ENCODE measurements at regions not wholly inside any gene's neighbourhood (a gene's known extent, or its start where the extent isn't known, plus 50 kb on each side); places are given as distances from the start of the nearest gene placed in this dataset.

- H3F3A ChIP-seq (ENCODE audit: low read depth): no peaks in the 10 kb centered on the region
- H3K4me3 Mint-ChIP-seq: no peak overlapping the region
- peaks cover 9% of the 10 kb centered on the region for H3K9me3 Mint-ChIP-seq
- no peak overlapping the region for H3K9ac ChIP-seq
- H3K9me3 ChIP-seq (ENCODE audit: low read depth): no peaks in the 10 kb centered on the region
- no peaks in the 10 kb centered on the region for H3K79me2 ChIP-seq (ENCODE audit: low read depth)
- H2AFZ ChIP-seq (replicated peaks): no peak overlapping the region
- no peaks in the 10 kb centered on the region for H3K27me3 Mint-ChIP-seq (ENCODE audit: insufficient read depth, low read depth)
- no peak overlapping the region for H3K4me3 ChIP-seq
- H3K27ac Mint-ChIP-seq: no peak overlapping the region
- no peaks in the 10 kb centered on the region for H4K20me1 ChIP-seq (ENCODE audit: low read depth)
- H3K36me3 ChIP-seq: no peaks in the 10 kb centered on the region
- H3K27ac ChIP-seq: no peak overlapping the region
- TF ChIP-seq EZH2phosphoT487 (IDR thresholded peaks at IDR 0.05) (no peak), CTCF (IDR thresholded peaks at IDR 0.05) (no peak), EZH2 (IDR thresholded peaks at IDR 0.05) (no peak)
- no peak for DNase-seq (ENCODE audit: low spot score)
- no peaks in the 10 kb centered on the region for H3K4me1 ChIP-seq
- no peak overlapping the region for H3K4me2 ChIP-seq
- no peaks in the 10 kb centered on the region for H3K36me3 Mint-ChIP-seq
- H3K27me3 ChIP-seq: no peaks in the 10 kb centered on the region
- peaks cover 5% of the 10 kb centered on the region for H3K4me1 Mint-ChIP-seq
Measured at GRCh38 chr7:38013246-38013645, 92.8 kb downstream of the EPDR1 start.

- no peaks in the 10 kb centered on the region for H3K27me3 Mint-ChIP-seq (ENCODE audit: insufficient read depth, low read depth)
- H3K4me1 ChIP-seq: no peaks in the 10 kb centered on the region
- TF ChIP-seq EZH2 (IDR thresholded peaks at IDR 0.05) (no peak), CTCF (IDR thresholded peaks at IDR 0.05) (no peak), EZH2phosphoT487 (IDR thresholded peaks at IDR 0.05) (no peak)
- no peaks in the 10 kb centered on the region for H3K9me3 Mint-ChIP-seq
- no peak overlapping the region for H3K9ac ChIP-seq
- no peaks in the 10 kb centered on the region for H3K36me3 ChIP-seq
- no peak overlapping the region for H3K4me3 ChIP-seq
- H3K36me3 Mint-ChIP-seq: no peaks in the 10 kb centered on the region
- no peak overlapping the region for H3K27ac Mint-ChIP-seq
- no peaks in the 10 kb centered on the region for H3K79me2 ChIP-seq (ENCODE audit: low read depth)
- no peak overlapping the region for H2AFZ ChIP-seq (replicated peaks)
- H3K4me1 Mint-ChIP-seq: peaks cover 5% of the 10 kb centered on the region
- no peak overlapping the region for H3K4me3 Mint-ChIP-seq
- H3K27ac ChIP-seq: no peak overlapping the region
- H3K4me2 ChIP-seq: no peak overlapping the region
- H4K20me1 ChIP-seq (ENCODE audit: low read depth): no peaks in the 10 kb centered on the region
- DNase-seq (ENCODE audit: low spot score): no peak
- H3K9me3 ChIP-seq (ENCODE audit: low read depth): no peaks in the 10 kb centered on the region
- H3K27me3 ChIP-seq: no peaks in the 10 kb centered on the region
- no peaks in the 10 kb centered on the region for H3F3A ChIP-seq (ENCODE audit: low read depth)
Measured at GRCh38 chr7:38016567-38016966, 96.1 kb downstream of the EPDR1 start.

- H3K4me1 ChIP-seq: no peaks in the 10 kb centered on the region
- Mint-ChIP-seq H3K9me3 (no peaks in the 10 kb centered on the region), H3K4me1 (peaks cover 3% of the 10 kb centered on the region), H3K36me3 (no peaks in the 10 kb centered on the region), H3K27ac (no peak overlapping the region), H3K4me3 (no peak overlapping the region), H3K27me3 (ENCODE audit: insufficient read depth, low read depth) (no peaks in the 10 kb centered on the region)
- no peak overlapping the region for H3K9ac ChIP-seq
- no peaks in the 10 kb centered on the region for H3F3A ChIP-seq (ENCODE audit: low read depth)
- H3K4me2 ChIP-seq: no peak overlapping the region
- H3K27me3 ChIP-seq: no peaks in the 10 kb centered on the region
- no peaks in the 10 kb centered on the region for H3K9me3 ChIP-seq (ENCODE audit: low read depth)
- no peak for DNase-seq (ENCODE audit: low spot score)
- no peaks in the 10 kb centered on the region for H4K20me1 ChIP-seq (ENCODE audit: low read depth)
- H2AFZ ChIP-seq (replicated peaks): no peak overlapping the region
- TF ChIP-seq EZH2 (IDR thresholded peaks at IDR 0.05): no peak
- TF ChIP-seq EZH2phosphoT487 (IDR thresholded peaks at IDR 0.05): no peak
- no peak for TF ChIP-seq CTCF (IDR thresholded peaks at IDR 0.05)
- no peak overlapping the region for H3K27ac ChIP-seq
- H3K36me3 ChIP-seq: no peaks in the 10 kb centered on the region
- H3K4me3 ChIP-seq: no peak overlapping the region
- H3K79me2 ChIP-seq (ENCODE audit: low read depth): no peaks in the 10 kb centered on the region
Measured at GRCh38 chr7:38017320-38017719, 96.9 kb downstream of the EPDR1 start.

All from neural progenitor cell (in vitro differentiated cells).